NCI-H2196 (cell line): ENCODE measurements at regions not wholly inside any gene's neighbourhood (a gene's known extent, or its start where the extent isn't known, plus 50 kb on each side); places are given as distances from the start of the nearest gene placed in this dataset.

Experiments used
- DNase-seq: peaks from one replicate; lab custom pipeline; 2025; ENCODE audit not compliant: unreplicated experiment; lab: John Stamatoyannopoulos, UW

DNA sequence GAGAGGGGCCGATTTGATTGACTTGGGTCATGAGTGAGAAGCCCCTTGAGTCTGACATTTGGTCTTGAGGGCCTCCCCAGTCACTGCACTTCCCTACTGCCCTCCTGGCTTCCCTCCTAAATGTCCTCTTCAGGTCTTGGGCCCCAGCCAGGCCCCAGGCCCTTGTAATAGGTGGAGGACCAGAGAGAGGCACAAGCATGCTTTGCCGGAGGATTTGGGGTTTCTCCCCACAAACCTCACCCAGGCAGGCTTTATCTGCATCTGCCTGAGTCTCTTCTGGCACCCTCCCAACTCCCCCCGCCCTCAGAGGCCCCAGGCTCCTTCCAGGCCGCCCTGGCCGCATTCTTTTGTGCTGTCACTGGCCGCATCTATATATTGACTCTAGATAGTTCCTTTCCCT is 270.7 kb downstream of the HAUS1 start:
- no peak for DNase-seq

DNA sequence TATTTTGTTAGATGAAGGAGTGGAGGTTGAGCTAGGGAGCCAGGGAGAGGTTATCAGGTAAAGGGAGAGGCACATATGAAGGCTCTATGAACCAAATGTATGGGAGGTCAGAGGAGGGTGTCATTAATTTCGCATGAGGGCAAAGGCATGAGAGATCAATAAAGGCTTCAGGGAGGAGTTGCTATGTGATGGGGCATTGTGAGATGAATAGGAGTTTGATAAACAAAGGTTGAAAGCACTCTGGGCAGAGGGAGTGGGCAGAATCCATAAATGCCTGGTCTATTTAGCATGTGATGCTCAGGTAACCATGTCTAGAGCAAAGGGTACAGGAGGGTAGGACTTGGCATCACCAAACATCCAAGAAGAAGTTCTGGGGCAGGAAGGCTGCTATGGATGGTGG is 273.4 kb downstream of the HAUS1 start:
- no peak for DNase-seq

DNA sequence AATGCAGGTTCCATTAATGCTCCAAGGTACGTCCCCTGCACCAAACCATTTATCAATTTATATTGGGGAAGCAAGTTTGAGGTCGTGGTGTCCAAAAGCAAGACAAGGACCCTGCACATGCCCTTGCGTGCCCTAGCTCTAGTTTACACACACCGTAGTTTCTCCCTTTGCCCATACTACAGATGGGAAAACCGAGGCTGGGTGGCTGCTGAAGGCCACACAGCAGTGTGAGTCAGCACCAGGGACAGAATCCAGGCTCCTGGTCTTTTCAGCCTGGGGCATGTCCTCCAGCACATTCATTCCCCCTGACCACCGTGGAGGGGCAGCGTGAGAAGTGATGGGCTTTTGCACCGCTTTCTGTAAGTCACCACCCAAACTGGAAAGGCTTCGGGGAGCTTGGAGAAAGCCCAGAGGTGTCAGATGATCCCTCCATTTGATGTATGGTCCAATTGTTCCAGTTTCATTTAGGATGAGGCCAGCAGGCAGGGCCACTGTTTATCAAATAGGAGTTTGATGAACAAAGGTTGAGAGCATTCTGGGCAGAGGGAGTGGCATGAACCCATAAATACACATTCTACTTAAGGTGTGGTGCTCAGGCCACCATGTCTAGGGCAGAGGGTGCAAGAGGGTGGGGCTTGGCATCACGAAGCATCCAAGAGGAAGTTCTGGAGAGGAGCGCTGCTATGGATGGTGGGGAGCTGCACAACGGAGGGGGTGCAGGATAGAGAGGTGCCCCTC is 274.1 kb downstream of the HAUS1 start:
- DNase-seq, result no peak

DNA sequence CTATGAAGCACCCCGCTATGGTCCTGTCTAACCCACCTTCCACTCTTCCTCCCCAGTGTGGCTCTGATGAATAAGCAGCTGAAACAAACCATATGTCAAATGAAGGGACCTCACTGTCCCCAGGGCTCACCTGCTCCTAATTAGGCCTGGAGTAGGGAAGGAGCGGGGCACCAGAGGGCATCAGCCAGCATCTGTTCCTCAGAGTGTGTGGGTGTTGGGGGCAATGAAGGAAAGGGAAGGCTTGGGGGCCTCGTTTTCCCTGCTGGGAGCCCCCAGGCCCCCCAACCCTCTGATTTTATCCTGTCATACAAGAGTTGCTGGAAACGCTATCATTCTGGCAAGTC is 274.7 kb downstream of the HAUS1 start:
- no peak for DNase-seq

DNA sequence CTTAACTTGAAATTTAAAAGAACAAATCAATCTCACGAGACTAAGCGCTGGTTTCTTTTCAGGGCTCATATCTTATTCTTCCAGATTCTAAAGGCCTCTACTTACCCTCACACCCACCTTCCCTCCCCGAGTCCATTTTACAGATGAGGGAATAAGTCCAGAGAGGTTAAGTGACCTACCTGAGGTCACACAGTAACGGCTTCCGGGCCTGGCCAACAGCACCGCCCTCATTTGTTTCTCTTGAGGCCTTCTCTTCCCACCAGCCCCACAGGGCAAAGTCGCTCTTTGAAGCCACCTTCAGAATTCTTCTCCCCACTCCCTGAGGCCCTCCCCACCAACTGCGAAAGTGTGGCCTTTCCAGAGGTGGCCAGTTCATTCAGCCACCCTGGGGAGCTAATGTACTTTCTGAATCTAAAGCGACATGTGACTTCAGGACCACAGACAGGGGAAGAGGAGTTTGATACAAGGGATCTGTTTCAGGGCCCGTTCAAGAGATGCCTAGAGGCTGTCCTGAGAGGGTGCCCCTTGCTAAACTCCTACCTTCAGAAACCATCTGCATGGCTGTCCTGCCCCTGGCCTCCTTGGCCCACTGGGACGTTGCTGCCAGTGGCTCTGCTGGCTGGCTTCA is 275.3 kb downstream of the HAUS1 start:
- no peak for DNase-seq

DNA sequence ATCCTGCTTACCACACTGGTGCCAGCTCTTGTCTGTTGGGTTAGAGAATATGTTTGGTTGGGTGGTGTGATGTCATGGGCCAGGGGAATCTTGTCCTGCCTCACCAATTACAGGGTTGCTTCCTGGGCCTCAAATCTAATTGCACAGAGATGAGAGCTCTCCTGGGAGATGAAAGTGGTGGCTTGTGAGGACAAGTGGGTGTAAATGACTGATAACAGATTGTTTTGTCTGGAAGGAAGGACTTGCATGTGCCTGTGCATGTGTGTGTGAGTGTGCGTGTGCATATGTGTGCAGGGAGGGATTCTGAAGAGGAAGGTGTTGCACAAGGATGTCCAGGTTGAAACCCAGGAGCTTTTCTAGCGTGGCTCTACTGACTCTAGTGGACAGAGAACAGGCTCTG is 271.9 kb downstream of the LOXHD1 start:
- no peak for DNase-seq

DNA sequence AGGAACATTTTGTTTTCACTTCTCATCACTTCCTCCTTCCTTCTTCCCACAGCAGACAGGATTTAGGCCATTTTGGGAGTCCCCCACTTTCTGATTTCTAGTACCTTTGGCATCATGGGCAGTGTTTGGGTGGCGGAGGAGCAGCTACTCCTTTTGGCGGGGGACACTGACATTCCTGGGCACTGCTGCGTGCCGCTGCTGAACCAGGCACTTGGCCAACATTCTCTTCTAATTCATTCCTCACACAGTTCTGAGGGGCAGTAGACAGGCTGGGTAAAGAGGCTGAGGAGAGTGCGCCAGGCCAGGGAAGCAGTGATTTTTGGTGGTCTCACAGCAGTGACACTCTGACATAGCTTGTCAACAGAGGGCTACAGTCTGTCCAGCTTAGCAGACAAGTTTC is 270.2 kb downstream of the LOXHD1 start:
- no peak for DNase-seq

DNA sequence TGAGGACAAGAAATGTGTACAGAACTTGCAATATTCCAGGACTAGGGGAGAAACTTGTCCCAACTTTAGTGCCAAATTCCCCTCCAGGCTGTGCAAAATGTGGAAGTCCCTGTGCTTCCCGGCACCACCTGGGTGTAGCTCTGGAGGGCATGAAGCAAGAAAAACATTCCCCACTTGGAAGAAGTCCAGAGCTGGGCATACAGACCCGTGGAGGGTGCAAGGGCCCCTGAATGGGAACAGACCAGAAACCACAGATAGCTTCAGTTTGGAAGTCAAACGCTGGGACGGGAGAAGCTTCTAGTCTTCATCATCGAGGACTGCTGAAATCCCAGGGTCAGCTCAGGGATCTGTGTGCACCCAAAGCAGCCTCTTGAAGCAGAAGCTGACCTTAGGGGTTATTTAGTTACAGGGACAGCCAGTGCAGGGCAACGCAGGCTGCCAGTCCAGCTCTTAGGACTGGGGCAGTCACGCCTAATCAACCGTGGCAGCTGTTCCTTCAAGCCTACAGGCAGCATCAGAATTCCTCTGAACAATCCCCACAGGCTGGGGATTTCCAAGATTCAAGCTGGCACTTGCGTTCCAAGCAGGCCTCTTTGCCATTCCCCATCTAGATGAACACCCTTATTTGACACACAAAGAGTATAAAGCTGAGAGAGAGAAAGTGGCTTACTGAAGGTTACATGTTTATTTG is 269.4 kb downstream of the LOXHD1 start:
- DNase-seq, result peak; percentile 21

DNA sequence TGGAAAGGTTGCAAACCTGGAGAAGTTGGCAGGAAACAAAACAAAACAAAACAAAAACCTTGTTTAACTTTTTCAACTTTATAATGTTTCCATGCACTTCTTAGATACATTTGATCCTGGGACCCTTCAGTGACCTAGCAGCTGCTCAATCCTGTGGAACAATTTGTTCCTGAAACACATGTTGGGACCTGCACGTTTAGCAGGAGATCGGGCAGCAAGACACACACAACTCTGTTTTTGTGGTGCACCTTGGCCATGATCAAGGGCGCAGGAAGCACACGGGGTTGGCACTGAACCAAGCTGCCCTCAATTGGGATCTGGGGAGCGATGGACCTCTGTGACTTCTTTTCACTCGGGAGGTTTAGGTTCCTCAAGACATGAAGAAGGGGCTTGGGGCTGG is 268.7 kb downstream of the LOXHD1 start:
- DNase-seq, result no peak

DNA sequence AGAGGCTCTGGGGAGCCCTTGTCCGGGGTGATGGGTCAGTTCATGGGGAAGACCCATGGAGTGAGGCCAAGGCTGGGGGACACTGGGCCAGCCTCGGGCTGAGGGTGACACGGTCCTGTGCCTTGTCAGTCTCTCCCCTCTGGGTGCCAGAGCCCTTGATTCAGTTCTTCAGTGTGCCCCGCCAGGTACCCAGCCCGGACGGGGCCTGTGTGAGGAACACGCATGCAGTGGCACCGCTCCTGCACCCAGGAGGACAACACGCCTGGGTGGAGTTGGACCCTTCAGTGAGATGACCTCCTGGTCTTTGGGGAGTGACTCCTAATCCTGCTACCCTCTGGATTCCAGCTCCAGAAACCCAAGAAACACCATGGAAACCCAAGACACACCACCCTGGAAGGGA is 264.4 kb downstream of the LOXHD1 start:
- DNase-seq, result no peak

DNA sequence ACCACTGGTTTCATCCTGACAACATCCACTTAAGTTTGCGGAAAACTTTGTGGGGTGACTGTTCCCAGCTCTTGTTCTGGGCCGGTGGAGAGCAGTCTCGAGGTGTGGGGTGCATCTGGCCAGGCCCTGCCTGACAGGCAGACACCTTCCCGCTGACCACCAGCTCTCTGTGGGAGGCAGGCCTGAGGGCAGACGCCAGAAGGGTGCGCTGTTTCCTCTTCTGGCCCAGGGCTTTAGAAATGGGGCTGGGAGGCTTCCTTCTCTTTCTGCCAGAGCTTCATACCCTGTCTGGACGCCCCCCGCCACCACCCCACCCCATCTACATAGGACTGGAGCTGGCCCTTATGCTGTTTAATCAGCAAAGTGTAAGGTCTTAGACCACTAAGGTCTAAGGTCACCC is 263.8 kb downstream of the LOXHD1 start:
- DNase-seq, result no peak

DNA sequence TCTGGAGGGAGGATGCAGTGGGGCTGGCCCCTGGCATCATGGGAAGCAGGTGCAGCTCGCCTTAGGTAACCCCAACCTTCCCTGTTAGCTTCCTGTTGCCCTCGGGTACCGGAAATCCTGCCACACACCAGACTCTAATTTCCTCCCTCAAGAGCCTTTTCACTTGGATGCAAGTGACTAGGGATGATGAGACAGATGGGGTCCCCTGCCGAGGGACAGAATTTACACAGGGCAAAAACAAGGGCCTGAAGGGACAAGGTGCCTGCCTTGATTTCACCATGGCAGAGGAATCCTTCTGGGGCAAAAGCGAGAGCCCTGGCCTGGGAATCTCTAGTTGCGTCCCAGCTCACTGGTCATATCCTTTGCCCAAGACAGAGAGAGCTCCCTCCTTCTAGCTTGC is 263.1 kb downstream of the LOXHD1 start:
- DNase-seq, result no peak

DNA sequence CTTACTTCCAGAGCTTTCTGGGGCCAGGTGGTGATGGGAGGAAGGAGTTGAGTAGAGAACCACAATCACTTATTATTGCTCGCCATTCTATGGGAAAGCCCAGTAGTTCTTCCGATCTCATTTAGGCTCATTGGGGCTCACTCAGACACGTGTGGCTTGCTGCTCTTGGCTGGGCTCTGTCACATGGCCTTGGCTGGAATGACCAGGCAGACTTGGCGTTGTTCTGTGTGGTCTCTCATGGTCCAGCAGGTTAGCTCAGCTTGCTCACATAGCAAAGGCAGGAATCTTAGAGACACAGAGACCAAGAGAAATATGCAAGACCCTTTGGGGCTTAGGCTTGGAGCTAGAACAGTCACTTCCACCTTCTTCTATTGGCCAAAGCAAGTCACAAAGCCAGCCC is 261.2 kb downstream of the LOXHD1 start:
- DNase-seq, result no peak

DNA sequence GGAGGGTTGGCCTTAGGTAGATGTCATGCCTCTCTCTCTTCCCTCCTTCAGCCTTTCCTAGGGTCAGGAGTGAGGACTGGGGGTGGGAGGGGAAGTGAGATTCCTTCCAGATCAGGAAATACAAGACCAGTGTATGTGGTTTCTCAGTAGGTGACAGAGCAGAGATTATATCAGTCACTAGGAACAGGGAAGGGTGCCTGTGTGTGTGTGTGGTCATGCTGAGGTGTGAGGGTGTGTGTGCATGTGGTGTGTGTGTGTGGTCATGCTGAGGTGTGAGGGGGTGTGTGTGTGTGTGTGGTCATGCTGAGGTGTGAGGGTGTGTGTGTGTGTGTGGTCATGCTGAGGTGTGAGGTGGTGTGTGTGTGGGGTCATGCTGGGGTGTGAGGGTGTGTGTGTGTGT is 259.8 kb downstream of the LOXHD1 start:
- no peak for DNase-seq

DNA sequence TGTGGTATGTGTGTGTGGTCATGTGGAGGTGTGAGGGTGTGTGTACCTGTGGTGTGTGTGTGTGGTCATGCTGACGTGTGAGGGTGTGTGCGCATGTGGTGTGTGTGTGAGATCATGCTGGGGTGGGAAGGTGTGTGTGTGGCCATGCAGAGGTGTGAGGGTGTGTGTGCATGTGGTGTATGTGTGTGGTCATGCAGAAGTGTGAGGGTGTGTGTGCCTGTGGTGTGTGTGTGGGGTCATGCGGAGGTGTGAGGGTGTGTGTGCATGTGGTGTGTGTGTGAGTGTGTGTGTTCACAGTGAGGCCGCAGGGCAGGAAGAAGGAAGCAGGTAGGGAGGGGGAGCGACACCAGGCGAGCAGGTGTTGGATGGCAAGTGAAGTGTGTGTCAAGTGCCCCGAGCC is 259.0 kb downstream of the LOXHD1 start:
- DNase-seq, result no peak

DNA sequence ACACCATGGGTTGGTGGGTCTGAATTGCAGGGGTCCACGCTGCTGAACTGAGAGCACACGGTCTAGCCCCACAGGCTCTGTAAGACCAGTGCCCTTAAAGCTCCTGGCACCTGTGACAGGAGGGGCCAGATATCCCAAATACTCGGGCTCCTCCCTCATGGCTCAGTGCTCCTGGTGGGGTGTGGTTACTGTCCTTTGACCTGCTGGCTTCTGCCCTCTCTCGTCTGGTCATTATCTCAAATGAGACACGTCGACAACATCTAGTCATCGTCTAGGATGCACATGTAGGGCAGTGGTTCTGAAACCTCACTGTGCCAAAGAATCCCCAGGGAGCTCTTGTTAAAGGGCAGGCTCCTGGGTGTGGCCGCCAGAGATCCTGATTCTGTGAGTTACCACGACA is 258.4 kb downstream of the LOXHD1 start:
- DNase-seq, result no peak

DNA sequence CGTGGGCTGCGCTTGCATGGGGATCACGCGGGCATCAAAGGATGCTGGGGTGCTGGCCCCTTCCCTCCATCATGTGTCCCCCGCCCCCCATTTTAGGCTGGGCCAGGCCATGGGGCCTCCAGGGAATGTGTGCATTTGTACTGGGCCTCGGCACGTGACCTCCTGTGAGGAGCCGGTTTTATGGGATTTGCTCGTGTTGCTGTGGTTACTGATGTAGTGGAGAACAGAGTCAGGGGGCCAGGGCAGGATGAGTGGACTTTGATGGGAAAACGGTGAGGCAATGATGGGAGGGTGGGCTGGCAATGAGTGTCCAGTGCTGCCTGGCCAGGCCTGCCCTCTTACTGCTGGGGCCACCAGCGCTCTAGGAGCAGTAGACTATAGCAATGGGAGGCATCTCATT is 257.7 kb downstream of the LOXHD1 start:
- DNase-seq, result no peak

DNA sequence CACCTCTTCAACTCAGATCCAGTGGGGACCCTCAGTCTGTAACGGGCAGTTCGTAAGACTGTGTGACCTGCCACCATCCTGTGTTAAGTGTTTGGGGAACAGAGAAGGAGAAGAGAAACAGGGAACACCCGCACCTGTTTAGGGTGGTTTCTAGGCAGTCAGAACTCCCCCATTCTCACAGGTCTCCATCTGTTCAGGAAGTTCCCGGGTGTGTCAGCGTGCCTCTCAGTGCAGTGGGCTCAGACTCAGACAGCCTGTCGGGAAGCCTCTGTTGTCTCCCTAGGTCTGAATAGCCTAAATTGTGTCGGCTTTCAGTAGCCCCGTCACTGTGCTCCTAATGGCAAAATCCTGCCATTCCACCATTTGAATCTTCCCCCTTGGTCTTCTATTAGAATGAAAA is 256.6 kb downstream of the LOXHD1 start:
- DNase-seq, result no peak

DNA sequence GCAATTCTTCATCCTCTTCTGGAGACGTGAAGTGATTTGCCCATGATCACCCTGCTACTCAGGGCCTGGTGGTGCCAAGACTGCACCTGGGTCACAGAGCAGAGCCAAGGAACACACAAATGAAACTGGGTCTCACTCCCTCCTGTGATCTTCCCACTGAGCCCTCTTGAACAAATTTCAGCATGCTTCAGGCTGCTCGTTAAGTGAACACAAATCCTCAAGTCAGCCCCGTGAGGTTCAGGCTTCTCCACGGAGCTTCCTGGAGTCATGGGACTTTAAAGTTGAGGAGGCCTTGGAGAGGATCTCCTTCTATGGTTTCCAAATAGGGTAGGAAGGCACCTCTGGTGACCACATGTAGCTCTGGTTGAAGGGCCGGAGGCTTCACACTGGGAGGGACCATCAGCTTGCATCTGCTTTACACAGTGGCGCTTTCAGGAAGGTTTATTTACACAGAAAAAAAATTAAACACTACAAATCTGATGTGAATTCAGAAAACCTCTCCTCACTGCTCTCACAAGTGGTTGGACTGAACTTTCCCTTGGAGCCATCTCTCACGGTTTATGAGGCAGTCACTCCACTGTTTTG is 255.4 kb downstream of the LOXHD1 start:
- DNase-seq, result peak; percentile 22

DNA sequence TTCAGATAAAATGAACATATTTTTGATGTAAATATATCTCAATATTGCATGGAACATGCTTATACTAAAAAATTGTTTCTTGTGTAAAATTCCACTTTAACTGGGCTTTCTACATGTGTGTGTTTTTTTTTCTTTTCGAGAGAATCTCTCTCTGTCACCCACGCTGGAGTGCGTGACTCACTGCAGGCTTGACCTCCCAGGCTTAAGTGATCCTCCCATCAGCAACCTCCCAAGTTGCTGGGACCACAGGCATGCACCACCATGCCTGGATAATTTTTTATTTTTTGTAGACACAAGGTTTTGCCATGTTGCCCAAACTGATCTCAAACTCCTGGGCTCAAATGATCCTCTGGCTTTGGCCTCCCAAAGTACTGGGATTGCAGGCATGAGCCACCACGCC is 254.6 kb downstream of the LOXHD1 start:
- no peak for DNase-seq

DNA sequence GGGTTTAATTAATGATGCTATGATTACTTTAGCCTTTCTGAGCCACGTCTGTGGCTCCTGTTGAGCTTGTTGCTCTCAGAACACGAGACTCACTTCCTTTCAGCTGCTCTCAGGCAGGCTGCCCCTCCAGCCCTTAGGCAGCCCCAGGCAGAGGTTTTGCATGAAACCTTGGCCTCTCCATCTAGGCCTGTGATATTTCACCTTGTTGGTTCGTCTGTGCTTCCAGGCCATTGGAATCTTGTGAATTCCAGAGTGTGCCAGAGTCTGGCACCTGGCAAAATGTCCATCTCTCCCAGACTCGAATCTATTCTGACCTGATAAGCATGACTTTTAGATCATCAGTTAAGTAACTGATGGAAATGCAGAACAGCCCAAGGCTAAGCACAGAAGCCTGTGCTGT is 254.1 kb downstream of the LOXHD1 start:
- DNase-seq, result no peak

DNA sequence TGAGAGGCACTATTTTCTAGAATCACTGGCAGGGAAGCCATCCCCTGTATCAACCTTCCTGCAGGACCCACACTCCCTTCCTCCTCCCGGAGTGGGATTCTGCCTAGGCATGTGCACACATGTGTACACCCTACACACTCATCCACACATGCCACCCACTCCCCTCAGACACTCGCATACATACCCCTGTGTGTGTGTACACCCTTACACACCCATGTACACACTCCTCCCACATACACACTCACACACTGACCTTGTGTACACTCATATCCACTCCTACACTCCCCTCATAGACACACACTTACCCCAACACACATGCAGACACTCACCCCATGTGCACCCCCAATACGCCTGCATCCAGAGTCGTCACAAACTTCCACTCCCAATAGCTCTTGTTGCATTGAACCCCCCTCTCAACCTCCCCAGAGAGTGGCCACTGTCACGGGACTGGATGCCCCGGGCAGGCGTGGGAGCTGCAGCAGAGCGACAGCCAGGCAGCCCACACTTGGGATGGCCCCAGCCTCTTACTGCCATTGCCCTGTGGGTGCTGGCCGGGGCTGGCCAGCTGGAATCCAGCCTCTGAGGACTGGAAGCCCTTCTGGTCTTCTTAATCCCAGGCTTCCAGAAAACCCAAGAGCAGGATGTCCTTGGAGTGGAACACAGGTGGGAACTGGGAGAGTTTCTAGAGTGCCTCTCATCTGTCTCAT is 251.0 kb downstream of the LOXHD1 start:
- no peak for DNase-seq
